ENCODE measurements at regions not wholly inside any gene's neighbourhood (a gene's known extent, or its start where the extent isn't known, plus 50 kb on each side); places are given as distances from the start of the nearest gene placed in this dataset.
"Not testable (repeated sequence)": the region's sequence is repeated elsewhere in the genome, so short reads cannot be mapped to it uniquely, and the experiment has no call there.

- TF ChIP-seq POLR2A, POLR2AphosphoS5 (IDR thresholded peaks at IDR 0.05): not testable (repeated sequence)
- TF ChIP-seq, protein P1, sequence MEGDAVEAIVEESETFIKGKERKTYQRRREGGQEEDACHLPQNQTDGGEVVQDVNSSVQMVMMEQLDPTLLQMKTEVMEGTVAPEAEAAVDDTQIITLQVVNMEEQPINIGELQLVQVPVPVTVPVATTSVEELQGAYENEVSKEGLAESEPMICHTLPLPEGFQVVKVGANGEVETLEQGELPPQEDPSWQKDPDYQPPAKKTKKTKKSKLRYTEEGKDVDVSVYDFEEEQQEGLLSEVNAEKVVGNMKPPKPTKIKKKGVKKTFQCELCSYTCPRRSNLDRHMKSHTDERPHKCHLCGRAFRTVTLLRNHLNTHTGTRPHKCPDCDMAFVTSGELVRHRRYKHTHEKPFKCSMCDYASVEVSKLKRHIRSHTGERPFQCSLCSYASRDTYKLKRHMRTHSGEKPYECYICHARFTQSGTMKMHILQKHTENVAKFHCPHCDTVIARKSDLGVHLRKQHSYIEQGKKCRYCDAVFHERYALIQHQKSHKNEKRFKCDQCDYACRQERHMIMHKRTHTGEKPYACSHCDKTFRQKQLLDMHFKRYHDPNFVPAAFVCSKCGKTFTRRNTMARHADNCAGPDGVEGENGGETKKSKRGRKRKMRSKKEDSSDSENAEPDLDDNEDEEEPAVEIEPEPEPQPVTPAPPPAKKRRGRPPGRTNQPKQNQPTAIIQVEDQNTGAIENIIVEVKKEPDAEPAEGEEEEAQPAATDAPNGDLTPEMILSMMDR (IDR thresholded peaks at IDR 0.05): not testable (repeated sequence)
Observed at GRCh38 chr1:146683126-146683429, 255.0 kb upstream of the NBPF12 start.

Data from breast epithelium (tissue), 3 donors.